ENCODE measurements at regions not wholly inside any gene's neighbourhood (a gene's known extent, or its start where the extent isn't known, plus 50 kb on each side); places are given as distances from the start of the nearest gene placed in this dataset.

- DNase-seq: no peak
Observed at GRCh38 chr18:8945514-8945913, 157.0 kb upstream of the NDUFV2 start.

- no peak for DNase-seq
Observed at GRCh38 chr18:8946066-8946838, 156.2 kb upstream of the NDUFV2 start.

- no peak for DNase-seq
Observed at GRCh38 chr18:8947566-8947965, 154.9 kb upstream of the NDUFV2 start.

GRCh38 chr18:8948011-8948410 is 154.5 kb upstream of the NDUFV2 start:
- no peak for DNase-seq

- DNase-seq: no peak
Observed at GRCh38 chr18:8948471-8949149, 153.9 kb upstream of the NDUFV2 start.

DNA sequence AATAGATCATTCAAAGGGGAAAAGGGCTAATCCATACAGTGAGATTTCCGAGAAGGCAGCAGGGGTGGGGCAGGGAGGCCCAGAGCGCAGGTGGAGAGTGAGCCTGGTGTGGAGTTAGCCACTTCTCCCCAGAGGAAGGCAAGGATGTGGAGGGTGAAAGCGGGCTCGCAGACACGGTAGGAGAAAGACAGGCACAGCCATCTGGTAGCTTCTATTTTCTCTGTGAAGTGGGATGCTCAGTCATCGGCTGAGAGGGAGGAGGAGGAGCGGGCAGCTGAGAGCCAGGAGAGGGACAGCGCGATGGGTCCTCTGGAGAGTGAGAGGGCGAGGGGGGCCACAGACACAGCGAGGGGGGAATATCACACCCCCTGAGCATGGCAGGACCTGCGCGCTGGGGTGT is 153.3 kb upstream of the NDUFV2 start:
- peak; percentile 59 for DNase-seq

DNA sequence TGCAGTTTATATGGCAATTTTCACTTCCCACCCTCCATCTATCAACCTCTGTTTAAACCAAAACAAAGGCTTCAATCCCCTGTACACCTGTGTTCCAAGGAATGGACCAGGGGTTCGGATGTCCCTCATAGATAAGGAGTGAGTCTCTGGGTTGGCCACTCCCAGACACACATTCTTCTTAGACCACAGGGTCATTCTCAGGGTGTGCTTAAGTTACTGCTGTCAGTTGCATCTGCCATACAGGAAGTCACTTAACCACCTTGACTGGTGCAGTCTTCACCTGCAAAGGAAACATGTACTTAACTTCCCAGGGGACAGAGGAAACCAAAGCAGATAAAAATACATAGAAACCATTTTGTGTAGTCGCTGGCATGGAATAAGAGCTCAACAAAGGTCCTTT is 151.0 kb upstream of the NDUFV2 start:
- DNase-seq: no peak

GRCh38 chr18:8952174-8952573 is 150.3 kb upstream of the NDUFV2 start:
- DNase-seq: no peak

- no peak for DNase-seq
Observed at GRCh38 chr18:8952769-8953760, 149.4 kb upstream of the NDUFV2 start.

- no peak for DNase-seq
Observed at GRCh38 chr18:8957731-8958130, 144.8 kb upstream of the NDUFV2 start.

- no peak for DNase-seq
Observed at GRCh38 chr18:8958660-8959059, 143.8 kb upstream of the NDUFV2 start.

GRCh38 chr18:8959551-8960135 is 142.9 kb upstream of the NDUFV2 start:
- DNase-seq: no peak

DNA sequence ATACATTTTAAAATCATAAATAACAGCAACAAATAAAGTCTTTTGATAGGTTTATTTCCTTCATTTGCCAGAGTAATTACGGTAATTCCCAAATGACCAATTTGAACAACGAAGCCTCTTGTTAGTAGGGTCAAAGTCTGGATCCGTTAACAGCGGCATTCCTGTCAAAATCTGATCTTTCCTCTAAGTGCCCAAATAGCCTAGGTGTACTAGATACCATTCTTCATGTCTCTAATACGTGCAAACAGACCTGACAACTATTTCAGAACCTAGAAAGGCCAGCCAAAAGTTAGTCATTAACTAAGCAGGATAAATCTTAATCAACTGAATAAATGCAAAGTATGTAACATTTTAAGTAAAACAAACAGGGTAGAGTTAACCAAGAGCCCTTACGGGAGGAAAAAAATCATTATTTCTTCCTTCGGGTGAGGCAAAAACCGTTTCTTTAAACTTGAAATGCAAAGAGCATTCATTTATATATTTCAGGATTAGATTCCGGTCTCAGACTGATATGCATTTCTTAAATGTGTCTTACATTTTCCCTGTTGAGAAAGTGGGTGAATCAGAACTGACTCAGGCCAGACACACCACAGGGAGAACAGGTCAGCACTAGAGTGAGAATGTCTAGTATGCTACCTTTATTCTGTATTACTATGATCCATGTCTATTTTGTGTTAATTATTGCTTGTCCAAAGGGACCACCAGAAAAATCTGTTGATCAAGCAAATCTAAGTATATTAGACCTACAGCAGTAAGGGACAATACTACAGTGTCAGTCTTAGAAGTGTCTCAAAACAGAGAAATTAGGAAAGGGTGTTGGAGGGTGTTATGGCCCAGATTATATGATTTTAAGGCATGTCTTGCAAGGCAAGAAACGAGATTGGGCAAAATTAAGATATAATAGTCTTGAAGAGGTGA is 141.5 kb upstream of the NDUFV2 start:
- DNase-seq: no peak

GRCh38 chr18:8962192-8962779 is 140.2 kb upstream of the NDUFV2 start:
- DNase-seq: no peak

- no peak for DNase-seq
Observed at GRCh38 chr18:8962855-8963635, 139.5 kb upstream of the NDUFV2 start.

DNA sequence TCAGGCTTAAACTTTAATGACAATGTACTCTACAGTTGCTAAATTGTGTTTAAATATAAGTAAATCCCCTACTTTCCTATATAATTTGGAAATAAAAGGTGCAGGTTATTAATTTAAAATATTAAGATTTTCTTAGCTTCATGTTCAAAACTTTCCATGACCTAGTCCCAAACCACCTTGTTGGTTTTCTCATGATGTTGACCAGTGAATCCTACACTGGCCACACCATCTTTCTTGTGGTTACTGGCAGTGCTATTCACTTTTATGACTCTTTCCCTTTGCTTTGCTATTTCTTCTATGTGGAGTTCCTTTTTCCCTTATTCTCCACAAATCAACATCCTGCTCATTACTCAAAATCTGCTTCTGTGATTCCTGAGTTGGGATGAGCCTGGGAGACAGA is 138.6 kb upstream of the NDUFV2 start:
- no peak for DNase-seq

GRCh38 chr18:8965398-8965797 is 137.1 kb upstream of the NDUFV2 start:
- DNase-seq: no peak

GRCh38 chr18:8966821-8967220 is 135.7 kb upstream of the NDUFV2 start:
- no peak for DNase-seq

- DNase-seq: no peak
Observed at GRCh38 chr18:8967573-8967972, 134.9 kb upstream of the NDUFV2 start.

DNA sequence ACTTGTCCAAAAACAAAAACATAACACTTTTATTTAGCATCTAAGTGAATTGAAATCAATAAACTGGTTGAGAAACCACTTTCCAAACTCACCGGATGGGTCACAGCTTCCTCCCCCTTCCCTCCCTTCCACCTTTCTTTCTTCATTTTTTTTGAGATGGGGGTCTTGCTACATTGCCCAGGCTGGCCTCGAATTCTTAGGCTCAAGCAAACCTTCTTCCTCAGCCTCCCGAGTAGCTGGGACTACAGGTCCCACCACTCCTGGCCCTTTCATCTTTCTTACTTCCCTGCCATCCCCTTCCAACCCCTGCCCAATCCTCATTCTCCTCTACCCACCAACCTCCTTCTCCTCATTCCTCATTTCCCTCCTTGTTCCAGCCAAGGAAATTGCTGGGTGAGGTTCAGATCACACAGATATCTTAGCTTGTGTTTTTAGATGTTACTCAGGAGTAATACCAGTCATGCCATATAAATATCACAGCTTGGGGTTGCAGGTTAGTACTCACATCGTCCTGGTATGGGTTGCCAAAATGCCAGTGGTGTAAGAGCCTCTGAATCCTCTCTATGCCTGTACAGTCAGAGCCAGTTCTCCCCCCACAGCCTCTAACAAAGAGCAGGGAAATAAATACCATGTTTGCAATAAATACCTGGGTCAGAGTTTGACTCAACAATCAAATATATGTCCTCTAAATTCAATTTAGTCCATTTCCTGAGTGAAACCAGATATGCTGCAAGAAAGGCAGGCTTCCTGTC is 132.7 kb upstream of the NDUFV2 start:
- DNase-seq: no peak
